Skin epidermis (tissue), 12 donors: ENCODE measurements at regions not wholly inside any gene's neighbourhood (a gene's known extent, or its start where the extent isn't known, plus 50 kb on each side); places are given as distances from the start of the nearest gene placed in this dataset.

Source experiments
- H3K27ac ChIP-seq, 21 experiments: fragments of 200-600 bp; sonication (generic) in 11 of 21; one replicate each; pipeline ENCODE4 v1.5.0; 2020; ENCODE audit warnings: mild to moderate bottlenecking in 3 of 21, inconsistent platforms in 2 of 21, moderate library complexity in 2 of 21
- H3K4me3 ChIP-seq, 7 experiments: fragments of 200-600 bp; sonication (generic) in 2 of 7; one replicate each; pipeline ENCODE4 v1.5.0; 2020; ENCODE audit warnings: inconsistent platforms in 2 of 7, mild to moderate bottlenecking in 2 of 7, moderate library complexity in 1 of 7

- Histone ChIP-seq H3K4me3 (no peak overlapping the region), H3K27ac (no peak overlapping the region)
These were observed 62.7 kb upstream of the BRINP3 start for GRCh38 chr1:190540366-190540765.

GRCh38 chr1:190551638-190552037, 74.0 kb upstream of the BRINP3 start:
- Histone ChIP-seq H3K4me3 (no peak overlapping the region), H3K27ac (no peak overlapping the region)

GRCh38 chr1:190560161-190560681, 82.6 kb upstream of the BRINP3 start:
- no peak overlapping the region for H3K27ac ChIP-seq
- no peak overlapping the region for H3K4me3 ChIP-seq

- H3K4me3 ChIP-seq = no peak overlapping the region
- H3K27ac ChIP-seq = no peak overlapping the region
These were observed 85.6 kb upstream of the BRINP3 start for GRCh38 chr1:190563230-190563629.

- no peak overlapping the region for H3K27ac ChIP-seq
- no peak overlapping the region for H3K4me3 ChIP-seq
These were observed 86.5 kb upstream of the BRINP3 start for GRCh38 chr1:190564117-190564516.

GRCh38 chr1:190578017-190578416, 100.4 kb upstream of the BRINP3 start:
- H3K4me3 ChIP-seq = no peak overlapping the region
- H3K27ac ChIP-seq = no peak overlapping the region

GRCh38 chr1:190578526-190578925, 100.9 kb upstream of the BRINP3 start:
- Histone ChIP-seq H3K4me3 (no peak overlapping the region), H3K27ac (no peak overlapping the region)

GRCh38 chr1:190579552-190580193, 102.0 kb upstream of the BRINP3 start:
- Histone ChIP-seq H3K4me3 (no peak overlapping the region), H3K27ac (no peak overlapping the region)

- H3K27ac ChIP-seq = no peak overlapping the region
These were observed 106.2 kb upstream of the BRINP3 start for GRCh38 chr1:190583862-190584261.

GRCh38 chr1:190588424-190588823, 110.8 kb upstream of the BRINP3 start:
- Histone ChIP-seq H3K4me3 (no peak overlapping the region), H3K27ac (no peak overlapping the region)

More at GRCh38 chr1:190583862-190584261, 106.2 kb upstream of the BRINP3 start:
- H3K4me3 ChIP-seq = no peak overlapping the region

- H3K4me3 ChIP-seq = no peak overlapping the region
- H3K27ac ChIP-seq = no peak overlapping the region
These were observed 117.8 kb upstream of the BRINP3 start for GRCh38 chr1:190595438-190595837.

GRCh38 chr1:190597294-190597693, 119.6 kb upstream of the BRINP3 start:
- no peak overlapping the region for H3K27ac ChIP-seq

GRCh38 chr1:190599670-190600069, 122.0 kb upstream of the BRINP3 start:
- H3K4me3 ChIP-seq = no peak overlapping the region
- H3K27ac ChIP-seq = no peak overlapping the region

More at GRCh38 chr1:190597294-190597693, 119.6 kb upstream of the BRINP3 start:
- H3K4me3 ChIP-seq = no peak overlapping the region

- Histone ChIP-seq H3K27ac (no peak overlapping the region), H3K4me3 (no peak overlapping the region)
These were observed 124.7 kb upstream of the BRINP3 start for GRCh38 chr1:190602325-190602724.

GRCh38 chr1:190608282-190608681, 130.6 kb upstream of the BRINP3 start:
- Histone ChIP-seq H3K27ac (no peak overlapping the region), H3K4me3 (no peak overlapping the region)

- no peak overlapping the region for H3K27ac ChIP-seq
These were observed 138.2 kb upstream of the BRINP3 start for GRCh38 chr1:190615818-190616217.

GRCh38 chr1:190616235-190616634, 138.6 kb upstream of the BRINP3 start:
- Histone ChIP-seq H3K27ac (no peak overlapping the region), H3K4me3 (no peak overlapping the region)

More at GRCh38 chr1:190615818-190616217, 138.2 kb upstream of the BRINP3 start:
- H3K4me3 ChIP-seq = no peak overlapping the region

GRCh38 chr1:190619724-190620123, 142.1 kb upstream of the BRINP3 start:
- Histone ChIP-seq H3K4me3 (no peak overlapping the region), H3K27ac (no peak overlapping the region)

- no peak overlapping the region for H3K4me3 ChIP-seq
These were observed 155.8 kb upstream of the BRINP3 start for GRCh38 chr1:190633488-190633887.

GRCh38 chr1:190634134-190634533, 156.5 kb upstream of the BRINP3 start:
- Histone ChIP-seq H3K4me3 (no peak overlapping the region), H3K27ac (no peak overlapping the region)

More at GRCh38 chr1:190633488-190633887, 155.8 kb upstream of the BRINP3 start:
- H3K27ac ChIP-seq = no peak overlapping the region

- Histone ChIP-seq H3K4me3 (no peak overlapping the region), H3K27ac (no peak overlapping the region)
These were observed 171.9 kb upstream of the BRINP3 start for GRCh38 chr1:190649553-190649952.

GRCh38 chr1:190658907-190659306, 181.2 kb upstream of the BRINP3 start:
- Histone ChIP-seq H3K4me3 (no peak overlapping the region), H3K27ac (no peak overlapping the region)
